Kidney epithelial cell (primary cell): ENCODE measurements at regions not wholly inside any gene's neighbourhood (a gene's known extent, or its start where the extent isn't known, plus 50 kb on each side); places are given as distances from the start of the nearest gene placed in this dataset.

Experiments
- DNase-seq: peaks from one replicate; pipeline ENCODE4 v3.0.0-alpha.2; 2010; ENCODE audit warnings: low read depth
- H3K27me3 ChIP-seq: 2 replicates; pipeline ENCODE4 v1.6.0; 2011; ENCODE audit warnings: low read length; ENCODE audit not compliant: control insufficient read depth, insufficient read depth
- H3K36me3 ChIP-seq: 2 replicates; pipeline ENCODE4 v1.5.1; 2011; ENCODE audit warnings: low read length; ENCODE audit not compliant: control insufficient read depth, insufficient read depth
- H3K4me3 ChIP-seq: 2 replicates; pipeline ENCODE4 v1.5.1; 2011; ENCODE audit warnings: low read depth, mild to moderate bottlenecking, control low read depth, low read length
- TF ChIP-seq, protein P1 (sequence below): IDR thresholded peaks from 2 replicates; pipeline ENCODE4 v1.5.1; 2011; ENCODE audit warnings: mild to moderate bottlenecking, moderate library complexity, low read length, control low read depth, inconsistent platforms; ENCODE audit not compliant: insufficient read depth, poor library complexity, severe bottlenecking

DNA sequence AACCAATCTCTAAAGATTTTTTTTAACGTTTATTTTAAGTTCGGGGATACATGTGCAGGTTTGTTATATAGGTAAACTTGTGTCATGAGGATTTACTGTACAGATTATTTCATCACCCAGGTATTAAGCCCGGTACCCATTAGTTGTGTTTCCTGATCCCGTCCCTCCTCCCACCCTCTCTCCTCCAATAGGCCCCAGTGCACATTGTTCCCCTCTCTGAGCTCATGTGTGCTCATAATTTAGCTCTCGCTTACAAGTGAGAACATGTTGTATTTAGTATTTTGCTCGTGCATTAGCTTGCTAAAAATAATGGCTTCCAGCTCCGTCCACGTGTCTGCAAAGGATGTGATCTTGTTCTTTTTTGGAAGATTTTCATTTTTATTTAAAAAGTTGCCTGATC lies 2309.4 kb upstream of the AGA start:
- H3K27me3 ChIP-seq: no peaks in the 10 kb centered on the region
- TF ChIP-seq, protein P1, sequence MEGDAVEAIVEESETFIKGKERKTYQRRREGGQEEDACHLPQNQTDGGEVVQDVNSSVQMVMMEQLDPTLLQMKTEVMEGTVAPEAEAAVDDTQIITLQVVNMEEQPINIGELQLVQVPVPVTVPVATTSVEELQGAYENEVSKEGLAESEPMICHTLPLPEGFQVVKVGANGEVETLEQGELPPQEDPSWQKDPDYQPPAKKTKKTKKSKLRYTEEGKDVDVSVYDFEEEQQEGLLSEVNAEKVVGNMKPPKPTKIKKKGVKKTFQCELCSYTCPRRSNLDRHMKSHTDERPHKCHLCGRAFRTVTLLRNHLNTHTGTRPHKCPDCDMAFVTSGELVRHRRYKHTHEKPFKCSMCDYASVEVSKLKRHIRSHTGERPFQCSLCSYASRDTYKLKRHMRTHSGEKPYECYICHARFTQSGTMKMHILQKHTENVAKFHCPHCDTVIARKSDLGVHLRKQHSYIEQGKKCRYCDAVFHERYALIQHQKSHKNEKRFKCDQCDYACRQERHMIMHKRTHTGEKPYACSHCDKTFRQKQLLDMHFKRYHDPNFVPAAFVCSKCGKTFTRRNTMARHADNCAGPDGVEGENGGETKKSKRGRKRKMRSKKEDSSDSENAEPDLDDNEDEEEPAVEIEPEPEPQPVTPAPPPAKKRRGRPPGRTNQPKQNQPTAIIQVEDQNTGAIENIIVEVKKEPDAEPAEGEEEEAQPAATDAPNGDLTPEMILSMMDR: no peak
- DNase-seq: no peak
- no peaks in the 10 kb centered on the region for H3K36me3 ChIP-seq
- H3K4me3 ChIP-seq: no peak overlapping the region

DNA sequence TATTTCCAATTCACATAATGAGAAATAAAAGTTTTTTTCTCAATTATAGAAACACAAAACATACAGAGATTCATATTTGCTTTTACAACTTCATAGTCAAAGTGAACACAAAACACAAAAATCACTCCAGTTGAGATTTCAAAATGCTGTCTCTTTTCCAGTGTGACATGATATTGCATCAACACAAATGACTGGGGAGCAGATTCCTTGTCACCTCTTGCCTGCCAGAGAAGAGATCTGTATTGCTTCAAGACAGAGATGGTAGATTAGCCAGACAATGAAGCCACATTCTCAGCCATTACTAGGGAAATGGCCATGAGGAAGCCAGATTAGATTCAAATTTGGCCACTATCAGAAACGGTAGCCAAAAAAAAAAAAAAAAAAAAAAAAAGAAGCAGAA lies 2313.1 kb upstream of the AGA start:
- Histone ChIP-seq H3K27me3 (no peaks in the 10 kb centered on the region), H3K4me3 (no peak overlapping the region), H3K36me3 (no peaks in the 10 kb centered on the region)
- TF ChIP-seq, protein P1: no peak
- no peak for DNase-seq

DNA sequence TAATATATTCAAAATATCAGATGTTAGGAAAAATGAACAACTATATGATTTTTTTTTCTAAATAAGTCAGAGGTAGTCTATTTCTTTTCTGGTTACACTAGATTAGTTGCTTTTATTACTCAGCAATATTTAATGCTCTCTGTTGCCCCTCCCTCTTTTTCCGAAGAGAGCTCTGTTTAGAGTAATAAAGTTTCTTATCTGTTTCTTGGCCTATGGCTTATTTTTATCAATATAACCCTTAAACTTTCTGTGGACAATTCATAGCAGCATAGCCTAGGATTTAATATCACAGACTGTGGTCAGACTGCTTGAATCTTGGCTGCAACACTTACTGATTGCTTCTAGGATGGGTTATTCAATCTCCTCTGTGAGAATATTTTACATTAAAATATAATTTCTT lies 2315.4 kb upstream of the AGA start:
- DNase-seq: no peak
- Histone ChIP-seq H3K27me3 (no peaks in the 10 kb centered on the region), H3K4me3 (no peak overlapping the region), H3K36me3 (no peaks in the 10 kb centered on the region)
- TF ChIP-seq, protein P1: no peak

DNA sequence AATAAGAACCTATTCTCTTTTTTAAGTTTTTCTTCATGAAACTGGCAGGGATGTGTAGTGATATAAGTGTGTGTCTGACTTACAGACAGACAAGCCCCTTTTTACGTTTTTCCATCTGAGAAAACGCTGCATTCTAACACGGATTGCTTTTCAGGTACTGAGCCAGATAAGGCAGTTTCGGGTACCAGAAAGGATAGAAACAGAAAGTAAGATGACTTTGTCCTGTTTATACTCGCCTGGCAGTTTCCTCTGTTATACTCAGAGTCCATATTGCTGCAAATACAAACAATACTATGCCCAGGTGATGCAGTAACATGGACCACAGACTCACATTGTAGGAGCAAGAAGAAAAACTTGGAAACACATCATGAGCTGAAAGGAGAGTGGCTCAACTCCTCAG lies 2320.6 kb upstream of the AGA start:
- H3K4me3 ChIP-seq: no peak overlapping the region
- H3K27me3 ChIP-seq: no peaks in the 10 kb centered on the region
- no peaks in the 10 kb centered on the region for H3K36me3 ChIP-seq
- DNase-seq: no peak
- TF ChIP-seq, protein P1: no peak

DNA sequence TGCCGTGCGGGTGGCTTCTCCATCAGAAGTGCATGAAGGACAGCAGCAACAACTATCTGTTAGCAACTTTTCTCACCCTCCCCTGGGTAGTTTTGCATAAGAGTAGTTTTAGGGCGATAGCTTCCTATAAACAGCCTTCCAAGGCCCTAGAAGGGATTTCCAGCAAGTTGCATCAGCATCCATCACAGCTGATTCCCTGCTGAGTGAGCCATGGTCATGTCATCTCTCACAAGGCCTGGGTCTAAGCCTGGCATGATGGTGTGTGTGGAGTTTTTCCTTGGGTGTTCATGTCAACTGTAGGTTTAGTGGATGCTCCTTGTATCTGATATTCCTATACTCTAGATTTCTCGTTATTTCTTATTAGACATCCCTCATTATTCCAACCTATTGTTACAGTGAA lies 2324.7 kb upstream of the AGA start:
- TF ChIP-seq, protein P1: no peak
- Histone ChIP-seq H3K27me3 (no peaks in the 10 kb centered on the region), H3K36me3 (no peaks in the 10 kb centered on the region), H3K4me3 (no peak overlapping the region)
- DNase-seq: no peak

DNA sequence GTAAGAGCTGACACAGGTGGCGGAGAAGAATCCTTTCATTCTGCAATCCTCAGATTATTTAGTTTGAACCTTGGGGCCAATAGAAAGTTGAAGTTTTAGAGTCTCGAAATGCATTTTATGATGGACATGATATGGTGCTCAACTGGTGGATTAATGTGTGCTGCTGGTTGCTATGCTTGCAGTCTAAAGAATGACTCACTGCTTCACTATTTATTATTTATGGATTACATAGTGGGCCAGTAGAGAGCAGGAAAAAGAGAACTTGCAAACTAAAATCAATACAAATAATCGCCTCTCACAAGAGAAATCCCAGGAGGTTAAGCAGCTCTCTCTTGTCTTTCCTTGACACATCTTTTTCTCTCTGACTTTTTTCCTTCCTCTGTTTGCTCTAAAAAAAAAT lies 2326.8 kb upstream of the AGA start:
- Histone ChIP-seq H3K4me3 (no peak overlapping the region), H3K27me3 (no peaks in the 10 kb centered on the region), H3K36me3 (no peaks in the 10 kb centered on the region)
- DNase-seq: no peak
- TF ChIP-seq, protein P1: no peak
